ENCODE measurements at regions not wholly inside any gene's neighbourhood (a gene's known extent, or its start where the extent isn't known, plus 50 kb on each side); places are given as distances from the start of the nearest gene placed in this dataset.

DNA sequence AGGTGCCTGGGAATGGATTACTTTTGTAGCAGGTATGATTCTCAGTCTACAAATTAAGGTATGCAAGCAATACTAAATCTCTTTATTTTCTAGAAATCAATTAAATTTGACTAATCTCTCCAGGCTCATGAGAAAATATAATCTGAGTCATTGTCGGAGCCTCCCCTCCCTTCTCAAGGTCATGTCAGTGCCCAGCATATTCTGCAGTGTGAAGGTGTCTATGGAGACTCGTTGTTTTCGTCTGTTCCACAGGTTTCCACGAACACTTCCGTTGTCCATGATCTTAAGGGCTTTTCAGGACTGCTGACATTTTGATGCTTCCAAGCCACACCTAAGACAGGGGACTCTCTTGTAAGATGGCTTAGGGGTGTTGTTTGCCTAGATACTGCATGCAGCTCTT lies 56.6 kb upstream of the SCOC start:
- H3K36me3 ChIP-seq (ENCODE audit: insufficient read depth, low read length) = no peaks in the 10 kb centered on the region
- peaks cover 23% of the 10 kb centered on the region for H3K4me1 ChIP-seq (ENCODE audit: insufficient read depth, low read length)
- H3K9ac ChIP-seq (ENCODE audit: low read depth, low read length) = no peak overlapping the region
- H3K9me3 ChIP-seq (ENCODE audit: control insufficient read depth, insufficient read depth, low read length) = no peaks in the 10 kb centered on the region

DNA sequence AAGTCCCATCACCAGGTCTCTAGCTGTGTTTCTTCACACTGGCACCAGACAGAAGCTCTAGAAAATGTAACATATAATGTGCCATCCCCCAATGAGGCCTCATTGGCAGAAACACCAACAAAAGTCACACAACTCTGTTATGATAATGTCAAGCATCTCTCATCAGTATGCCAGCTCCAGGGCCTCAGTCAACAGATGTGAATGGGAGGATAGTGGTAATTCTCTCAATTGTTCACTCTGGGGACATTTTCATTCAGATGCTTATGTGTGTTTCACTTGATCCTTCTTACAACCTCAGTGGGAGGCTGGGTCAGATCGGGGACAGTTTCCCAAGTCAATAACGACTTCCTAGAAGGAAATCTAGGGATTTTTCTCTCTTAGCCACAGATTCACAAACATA lies 57.5 kb upstream of the SCOC start:
- H3K4me1 ChIP-seq (ENCODE audit: insufficient read depth, low read length) = peaks cover 23% of the 10 kb centered on the region
- no peaks in the 10 kb centered on the region for H3K36me3 ChIP-seq (ENCODE audit: insufficient read depth, low read length)
- H3K9ac ChIP-seq (ENCODE audit: low read depth, low read length) = no peak overlapping the region

DNA sequence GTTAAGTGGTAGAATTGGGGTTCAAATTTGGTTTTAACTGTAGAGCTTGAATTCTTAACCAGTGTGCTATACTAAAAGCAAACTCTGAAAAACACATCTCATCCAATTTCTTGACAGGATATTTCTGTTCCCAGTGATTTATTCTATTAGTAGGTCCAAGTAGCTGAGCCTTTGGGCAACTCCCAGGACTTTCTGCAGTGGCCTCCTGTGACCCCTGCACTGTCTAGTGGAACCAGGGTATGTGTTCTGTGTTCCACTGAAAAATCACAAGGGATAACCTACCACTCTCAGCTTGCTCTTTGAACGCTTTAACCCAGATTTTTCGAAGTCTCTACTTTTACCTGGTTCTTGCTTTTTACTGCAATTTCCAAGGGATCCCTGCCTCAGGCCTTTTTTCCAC lies 58.0 kb upstream of the SCOC start:
- peaks cover 23% of the 10 kb centered on the region for H3K4me1 ChIP-seq (ENCODE audit: insufficient read depth, low read length)
- H3K9me3 ChIP-seq (ENCODE audit: control insufficient read depth, insufficient read depth, low read length) = no peaks in the 10 kb centered on the region
- no peak overlapping the region for H3K9ac ChIP-seq (ENCODE audit: low read depth, low read length)
- H3K36me3 ChIP-seq (ENCODE audit: insufficient read depth, low read length) = no peaks in the 10 kb centered on the region

More for the DNA sequence above, 57.5 kb upstream of the SCOC start:
- no peaks in the 10 kb centered on the region for H3K9me3 ChIP-seq (ENCODE audit: control insufficient read depth, insufficient read depth, low read length)

- Histone ChIP-seq H3K9ac (ENCODE audit: low read depth, low read length) (no peak overlapping the region), H3K9me3 (ENCODE audit: control insufficient read depth, insufficient read depth, low read length) (no peaks in the 10 kb centered on the region), H3K36me3 (ENCODE audit: insufficient read depth, low read length) (no peaks in the 10 kb centered on the region), H3K4me1 (ENCODE audit: insufficient read depth, low read length) (peaks cover 23% of the 10 kb centered on the region)
Measured at GRCh38 chr4:140315019-140315418, 58.4 kb upstream of the SCOC start.

DNA sequence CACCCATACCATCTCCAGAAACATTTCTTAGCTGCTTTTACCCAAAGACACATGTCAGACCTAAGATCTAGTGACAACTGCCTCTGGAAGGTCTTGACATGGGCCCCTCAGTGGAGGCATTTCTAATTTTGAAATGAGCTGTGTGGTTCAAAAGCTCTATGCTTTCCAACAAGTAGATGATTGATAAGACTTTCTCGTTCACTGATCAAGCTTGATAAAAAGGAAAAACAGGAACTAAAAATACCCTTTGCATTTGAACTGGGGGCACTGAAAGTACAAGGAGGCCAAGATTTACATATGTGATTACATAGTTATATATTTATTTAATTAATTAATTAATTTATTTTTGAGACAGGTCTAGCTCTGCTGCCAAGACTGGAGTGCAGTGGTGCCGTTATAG lies 61.3 kb upstream of the SCOC start:
- no peaks in the 10 kb centered on the region for H3K36me3 ChIP-seq (ENCODE audit: insufficient read depth, low read length)
- no peak overlapping the region for H3K9ac ChIP-seq (ENCODE audit: low read depth, low read length)
- no peaks in the 10 kb centered on the region for H3K9me3 ChIP-seq (ENCODE audit: control insufficient read depth, insufficient read depth, low read length)
- H3K4me1 ChIP-seq (ENCODE audit: insufficient read depth, low read length) = peaks cover 23% of the 10 kb centered on the region

GRCh38 chr4:140311257-140311835 lies 62.1 kb upstream of the SCOC start:
- no peaks in the 10 kb centered on the region for H3K36me3 ChIP-seq (ENCODE audit: insufficient read depth, low read length)
- H3K9ac ChIP-seq (ENCODE audit: low read depth, low read length) = no peak overlapping the region

DNA sequence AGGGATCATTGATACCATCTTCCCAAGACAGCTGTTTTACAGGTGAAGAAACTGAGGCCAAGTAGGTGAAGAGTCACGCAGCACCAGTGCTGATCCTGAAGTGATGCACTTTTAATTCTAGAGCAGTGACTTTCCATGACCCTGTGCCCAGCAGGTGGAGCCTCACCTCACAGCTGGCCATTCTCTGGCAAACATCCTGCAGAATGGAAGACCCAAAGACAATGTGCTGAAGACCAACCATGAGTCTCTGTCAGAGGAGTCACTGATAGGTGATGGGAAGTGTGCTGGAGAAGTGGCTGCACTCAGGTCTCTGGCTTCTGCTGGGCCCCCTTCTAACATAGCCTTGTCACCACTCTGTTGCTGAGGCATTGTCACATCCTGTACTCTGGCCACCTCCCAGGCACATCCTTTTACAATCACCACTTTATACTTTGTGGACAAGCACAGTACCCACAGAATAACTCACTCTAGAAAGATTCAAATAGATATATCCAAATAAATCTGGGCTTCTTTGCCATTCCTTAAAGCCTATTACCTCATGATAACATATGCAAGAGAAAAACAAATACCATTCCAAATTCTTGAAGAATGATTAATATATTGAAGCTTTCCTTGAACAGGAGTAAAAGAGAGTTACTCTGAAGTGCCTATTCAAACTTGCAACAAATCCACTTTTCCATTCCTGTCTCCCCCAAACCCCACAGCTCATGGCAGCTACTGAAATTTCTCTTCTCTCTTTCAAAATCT lies 64.1 kb upstream of the SCOC start:
- no peaks in the 10 kb centered on the region for H3K9me3 ChIP-seq (ENCODE audit: control insufficient read depth, insufficient read depth, low read length)
- H3K4me1 ChIP-seq (ENCODE audit: insufficient read depth, low read length) = no peaks in the 10 kb centered on the region
- H3K9ac ChIP-seq (ENCODE audit: low read depth, low read length) = no peak overlapping the region
- no peaks in the 10 kb centered on the region for H3K36me3 ChIP-seq (ENCODE audit: insufficient read depth, low read length)

More at GRCh38 chr4:140311257-140311835, 62.1 kb upstream of the SCOC start:
- H3K9me3 ChIP-seq (ENCODE audit: control insufficient read depth, insufficient read depth, low read length) = no peaks in the 10 kb centered on the region
- H3K4me1 ChIP-seq (ENCODE audit: insufficient read depth, low read length) = peaks cover 15% of the 10 kb centered on the region

DNA sequence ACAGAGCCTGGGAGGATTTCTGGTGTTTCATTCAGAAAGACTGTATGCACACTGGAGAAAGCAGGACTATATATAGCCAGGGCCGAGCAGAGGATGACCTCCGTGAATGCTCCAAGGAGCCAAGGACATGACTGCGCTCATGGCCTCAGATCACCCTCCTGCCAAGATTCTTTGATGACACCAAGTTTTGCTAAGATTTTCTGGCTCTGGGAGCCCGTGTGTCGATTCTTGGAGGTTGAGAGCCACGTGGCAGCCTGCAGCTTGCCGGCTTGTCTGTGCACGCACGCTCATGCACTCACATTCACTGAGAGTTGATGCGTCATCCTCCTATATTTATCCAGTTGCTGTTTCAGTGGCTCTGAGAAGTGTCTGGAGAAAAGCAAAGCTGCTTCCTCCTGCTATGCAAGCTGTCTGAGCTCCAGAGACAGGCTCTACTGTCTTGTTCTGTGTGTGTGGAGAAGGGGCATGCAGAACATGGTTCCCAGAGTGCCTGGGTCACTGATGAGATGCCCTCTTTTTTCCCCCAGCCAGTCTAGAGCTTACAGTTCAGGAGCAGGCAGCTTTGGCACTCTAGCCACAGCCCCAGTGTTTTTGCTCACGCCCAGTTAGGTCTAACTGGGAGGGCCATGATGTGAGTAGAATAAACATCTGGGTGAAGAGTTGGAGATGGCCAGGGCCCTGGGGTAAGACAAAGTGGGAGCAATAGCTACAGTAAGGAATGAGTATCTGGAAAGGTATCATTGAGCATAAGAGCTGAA lies 64.9 kb upstream of the SCOC start:
- Histone ChIP-seq H3K9me3 (ENCODE audit: control insufficient read depth, insufficient read depth, low read length) (no peaks in the 10 kb centered on the region), H3K4me1 (ENCODE audit: insufficient read depth, low read length) (no peaks in the 10 kb centered on the region), H3K9ac (ENCODE audit: low read depth, low read length) (no peak overlapping the region), H3K36me3 (ENCODE audit: insufficient read depth, low read length) (no peaks in the 10 kb centered on the region)

GRCh38 chr4:140305053-140305452 lies 68.4 kb upstream of the SCOC start:
- no peaks in the 10 kb centered on the region for H3K36me3 ChIP-seq (ENCODE audit: insufficient read depth, low read length)
- no peak overlapping the region for H3K9ac ChIP-seq (ENCODE audit: low read depth, low read length)
- peaks cover 6% of the 10 kb centered on the region; the same call in 1 of the 2 replicates for H3K4me1 ChIP-seq (ENCODE audit: insufficient read depth, low read length)
- H3K9me3 ChIP-seq (ENCODE audit: control insufficient read depth, insufficient read depth, low read length) = no peaks in the 10 kb centered on the region

- Histone ChIP-seq H3K9ac (ENCODE audit: low read depth, low read length) (no peak overlapping the region), H3K36me3 (ENCODE audit: insufficient read depth, low read length) (no peaks in the 10 kb centered on the region), H3K4me1 (ENCODE audit: insufficient read depth, low read length) (peaks cover 7% of the 10 kb centered on the region; the same call in 1 of the 2 replicates), H3K9me3 (ENCODE audit: control insufficient read depth, insufficient read depth, low read length) (no peaks in the 10 kb centered on the region)
Measured at GRCh38 chr4:140304346-140304745, 69.1 kb upstream of the SCOC start.

- Histone ChIP-seq H3K9me3 (ENCODE audit: control insufficient read depth, insufficient read depth, low read length) (no peaks in the 10 kb centered on the region), H3K9ac (ENCODE audit: low read depth, low read length) (no peak overlapping the region), H3K36me3 (ENCODE audit: insufficient read depth, low read length) (no peaks in the 10 kb centered on the region), H3K4me1 (ENCODE audit: insufficient read depth, low read length) (peaks cover 18% of the 10 kb centered on the region)
Measured at GRCh38 chr4:140302151-140302859, 71.1 kb upstream of the SCOC start.

DNA sequence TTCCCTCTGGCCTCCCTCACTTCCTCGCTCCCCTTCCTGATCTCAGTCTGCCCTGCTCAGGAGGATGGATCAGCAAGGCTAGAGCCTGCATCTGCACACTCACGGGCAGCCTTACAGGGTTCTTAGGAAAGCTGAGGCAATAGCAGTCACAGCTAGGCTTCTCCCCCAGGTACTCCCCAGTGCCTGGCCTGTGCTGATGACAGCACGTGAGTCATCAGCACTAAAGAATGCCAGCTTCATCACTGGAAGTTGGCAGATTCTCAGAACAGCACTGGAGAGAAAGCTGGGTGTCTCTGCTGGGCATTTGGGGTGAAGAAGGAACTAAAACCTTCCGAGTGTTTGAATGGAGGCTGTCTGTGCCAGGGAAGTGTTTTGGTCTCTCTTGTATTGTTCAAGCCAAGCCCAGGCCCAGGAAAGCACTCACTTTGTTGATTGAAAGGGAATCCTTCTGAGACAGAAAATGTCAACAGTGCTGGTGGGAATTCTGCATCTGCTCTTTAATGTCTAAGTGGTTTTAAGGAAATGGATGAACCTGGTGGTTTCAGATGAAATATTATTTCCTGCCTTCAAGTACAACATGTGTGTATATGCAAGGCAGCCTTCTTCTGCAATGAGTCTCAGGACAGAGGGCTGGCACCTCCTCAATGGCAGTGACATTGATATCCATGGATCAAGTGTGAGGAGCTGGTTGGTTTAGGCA lies 73.0 kb upstream of the SCOC start:
- no peak overlapping the region for H3K9ac ChIP-seq (ENCODE audit: low read depth, low read length)
- H3K4me1 ChIP-seq (ENCODE audit: insufficient read depth, low read length) = peaks cover 31% of the 10 kb centered on the region
- no peaks in the 10 kb centered on the region for H3K9me3 ChIP-seq (ENCODE audit: control insufficient read depth, insufficient read depth, low read length)
- H3K36me3 ChIP-seq (ENCODE audit: insufficient read depth, low read length) = no peaks in the 10 kb centered on the region

GRCh38 chr4:140298001-140298400 lies 75.4 kb upstream of the SCOC start:
- H3K4me1 ChIP-seq (ENCODE audit: insufficient read depth, low read length) = peaks cover 31% of the 10 kb centered on the region
- no peak overlapping the region for H3K9ac ChIP-seq (ENCODE audit: low read depth, low read length)
- no peaks in the 10 kb centered on the region for H3K36me3 ChIP-seq (ENCODE audit: insufficient read depth, low read length)
- no peaks in the 10 kb centered on the region for H3K9me3 ChIP-seq (ENCODE audit: control insufficient read depth, insufficient read depth, low read length)

- Histone ChIP-seq H3K9ac (ENCODE audit: low read depth, low read length) (no peak overlapping the region), H3K36me3 (ENCODE audit: insufficient read depth, low read length) (no peaks in the 10 kb centered on the region), H3K9me3 (ENCODE audit: control insufficient read depth, insufficient read depth, low read length) (no peaks in the 10 kb centered on the region), H3K4me1 (ENCODE audit: insufficient read depth, low read length) (peaks cover 31% of the 10 kb centered on the region)
Measured at GRCh38 chr4:140297221-140297570, 76.2 kb upstream of the SCOC start.
